ENCODE measurements at regions not wholly inside any gene's neighbourhood (a gene's known extent, or its start where the extent isn't known, plus 50 kb on each side); places are given as distances from the start of the nearest gene placed in this dataset.

DNA sequence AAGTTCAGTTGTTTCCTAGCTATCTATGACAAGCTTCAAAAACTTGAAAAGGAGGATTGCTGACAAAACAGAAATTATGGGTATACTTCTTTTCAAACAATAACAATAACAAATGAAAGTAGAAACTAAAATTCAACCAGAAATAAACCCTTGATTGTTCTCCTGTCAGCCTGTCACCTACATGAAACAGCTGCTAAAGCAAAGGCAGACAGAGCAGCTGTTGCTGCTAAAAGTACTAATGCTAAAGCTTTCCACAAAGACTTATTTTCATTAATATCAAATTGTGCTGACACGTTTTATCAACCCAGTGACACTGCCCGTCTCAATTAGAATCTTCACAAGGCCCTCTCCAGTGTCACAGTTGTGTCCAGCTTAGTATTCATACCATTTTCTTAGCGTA, 533.2 kb upstream of the GBE1 start:
- DNase-seq (ENCODE audit: low spot score) (no peak), ATAC-seq (ENCODE audit: low read depth) (no peak)
- TF ChIP-seq, protein P1, sequence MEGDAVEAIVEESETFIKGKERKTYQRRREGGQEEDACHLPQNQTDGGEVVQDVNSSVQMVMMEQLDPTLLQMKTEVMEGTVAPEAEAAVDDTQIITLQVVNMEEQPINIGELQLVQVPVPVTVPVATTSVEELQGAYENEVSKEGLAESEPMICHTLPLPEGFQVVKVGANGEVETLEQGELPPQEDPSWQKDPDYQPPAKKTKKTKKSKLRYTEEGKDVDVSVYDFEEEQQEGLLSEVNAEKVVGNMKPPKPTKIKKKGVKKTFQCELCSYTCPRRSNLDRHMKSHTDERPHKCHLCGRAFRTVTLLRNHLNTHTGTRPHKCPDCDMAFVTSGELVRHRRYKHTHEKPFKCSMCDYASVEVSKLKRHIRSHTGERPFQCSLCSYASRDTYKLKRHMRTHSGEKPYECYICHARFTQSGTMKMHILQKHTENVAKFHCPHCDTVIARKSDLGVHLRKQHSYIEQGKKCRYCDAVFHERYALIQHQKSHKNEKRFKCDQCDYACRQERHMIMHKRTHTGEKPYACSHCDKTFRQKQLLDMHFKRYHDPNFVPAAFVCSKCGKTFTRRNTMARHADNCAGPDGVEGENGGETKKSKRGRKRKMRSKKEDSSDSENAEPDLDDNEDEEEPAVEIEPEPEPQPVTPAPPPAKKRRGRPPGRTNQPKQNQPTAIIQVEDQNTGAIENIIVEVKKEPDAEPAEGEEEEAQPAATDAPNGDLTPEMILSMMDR (IDR thresholded peaks at IDR 0.05; ENCODE audit: poor library complexity, severe bottlenecking), result no peak
- Histone ChIP-seq H3K27me3 (ENCODE audit: insufficient read depth, poor library complexity, severe bottlenecking) (no peaks in the 10 kb centered on the region), H3K4me1 (ENCODE audit: insufficient read depth, poor library complexity, severe bottlenecking) (no peaks in the 10 kb centered on the region), H3K36me3 (ENCODE audit: low read depth) (no peaks in the 10 kb centered on the region), H3K27ac (ENCODE audit: poor library complexity, severe bottlenecking) (no peak overlapping the region), H3K9me3 (ENCODE audit: severe bottlenecking) (no peaks in the 10 kb centered on the region), H3K4me3 (ENCODE audit: severe bottlenecking) (no peak overlapping the region)

DNA sequence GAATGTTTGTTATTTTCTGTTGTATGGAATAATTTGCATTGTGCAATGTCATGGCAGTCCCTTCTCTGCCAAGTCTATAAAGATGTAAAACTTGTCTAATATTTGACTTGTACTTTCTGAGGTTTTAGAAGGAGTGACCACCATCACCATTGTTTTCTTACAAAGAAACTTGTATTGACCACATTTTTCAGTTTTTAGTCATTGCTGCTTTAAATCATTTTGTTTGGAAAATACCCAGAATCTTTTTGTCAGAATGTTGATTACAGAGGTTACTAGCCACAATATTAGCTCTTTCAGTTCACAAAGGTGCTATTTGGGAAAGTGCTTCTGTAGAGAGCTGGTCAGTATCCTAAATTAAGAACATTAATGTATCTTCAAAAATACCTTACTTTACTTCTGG, 532.4 kb upstream of the GBE1 start:
- TF ChIP-seq, protein P1 (IDR thresholded peaks at IDR 0.05; ENCODE audit: poor library complexity, severe bottlenecking), result no peak
- Histone ChIP-seq H3K4me1 (ENCODE audit: insufficient read depth, poor library complexity, severe bottlenecking) (no peaks in the 10 kb centered on the region), H3K4me3 (ENCODE audit: severe bottlenecking) (no peak overlapping the region), H3K27me3 (ENCODE audit: insufficient read depth, poor library complexity, severe bottlenecking) (no peaks in the 10 kb centered on the region), H3K36me3 (ENCODE audit: low read depth) (no peaks in the 10 kb centered on the region), H3K27ac (ENCODE audit: poor library complexity, severe bottlenecking) (no peak overlapping the region), H3K9me3 (ENCODE audit: severe bottlenecking) (no peaks in the 10 kb centered on the region)
- ATAC-seq (ENCODE audit: low read depth) (no peak), DNase-seq (ENCODE audit: low spot score) (no peak)

DNA sequence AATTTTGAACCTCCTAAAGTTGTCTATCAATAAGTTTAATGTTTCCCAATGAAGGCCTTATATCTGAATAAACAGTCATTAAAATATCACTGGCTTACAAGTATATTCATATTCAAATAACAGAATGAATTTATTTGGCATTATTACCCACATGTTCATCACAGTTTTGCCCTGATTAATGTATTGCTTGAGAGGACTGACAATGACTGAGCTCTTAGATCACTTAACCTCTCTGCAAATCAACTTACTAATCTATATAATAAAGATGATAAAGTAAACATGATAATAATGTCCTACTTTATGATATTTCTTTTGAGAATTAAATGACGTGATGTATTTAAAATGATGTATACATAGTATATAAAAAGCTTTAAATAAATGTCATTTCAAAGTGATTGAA, 532.0 kb upstream of the GBE1 start:
- TF ChIP-seq, protein P1 (IDR thresholded peaks at IDR 0.05; ENCODE audit: poor library complexity, severe bottlenecking), result no peak
- Histone ChIP-seq H3K27me3 (ENCODE audit: insufficient read depth, poor library complexity, severe bottlenecking) (no peaks in the 10 kb centered on the region), H3K9me3 (ENCODE audit: severe bottlenecking) (no peaks in the 10 kb centered on the region), H3K27ac (ENCODE audit: poor library complexity, severe bottlenecking) (no peak overlapping the region), H3K4me1 (ENCODE audit: insufficient read depth, poor library complexity, severe bottlenecking) (no peaks in the 10 kb centered on the region), H3K4me3 (ENCODE audit: severe bottlenecking) (no peak overlapping the region), H3K36me3 (ENCODE audit: low read depth) (no peaks in the 10 kb centered on the region)
- no peak for ATAC-seq (ENCODE audit: low read depth)
- no peak for DNase-seq (ENCODE audit: low spot score)

DNA sequence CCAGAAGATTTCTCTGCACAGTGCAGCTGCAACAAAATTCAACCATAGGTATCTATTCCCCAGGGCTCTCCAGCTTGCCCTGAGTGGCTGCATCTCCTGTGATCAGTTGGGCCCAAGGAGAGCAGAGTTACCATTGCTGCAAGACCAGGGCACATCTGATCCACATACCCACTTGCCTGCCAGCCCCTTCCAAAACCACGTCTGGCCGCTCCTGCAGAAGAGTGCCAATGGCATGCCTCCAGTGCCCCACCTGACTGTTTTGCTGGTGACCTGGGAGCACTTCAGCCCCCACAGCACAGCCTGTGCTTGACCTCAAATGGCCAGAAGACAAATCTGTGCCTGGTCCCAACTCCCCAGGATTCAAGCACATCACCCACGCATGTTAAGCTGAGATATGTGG, 526.1 kb upstream of the GBE1 start:
- Histone ChIP-seq H3K27me3 (ENCODE audit: insufficient read depth, poor library complexity, severe bottlenecking) (no peaks in the 10 kb centered on the region), H3K27ac (ENCODE audit: poor library complexity, severe bottlenecking) (no peak overlapping the region), H3K4me1 (ENCODE audit: insufficient read depth, poor library complexity, severe bottlenecking) (no peaks in the 10 kb centered on the region), H3K9me3 (ENCODE audit: severe bottlenecking) (no peaks in the 10 kb centered on the region), H3K36me3 (ENCODE audit: low read depth) (no peaks in the 10 kb centered on the region), H3K4me3 (ENCODE audit: severe bottlenecking) (no peak overlapping the region)
- ATAC-seq (ENCODE audit: low read depth) (no peak), DNase-seq (ENCODE audit: low spot score) (no peak)
- TF ChIP-seq, protein P1 (IDR thresholded peaks at IDR 0.05; ENCODE audit: poor library complexity, severe bottlenecking), result no peak

DNA sequence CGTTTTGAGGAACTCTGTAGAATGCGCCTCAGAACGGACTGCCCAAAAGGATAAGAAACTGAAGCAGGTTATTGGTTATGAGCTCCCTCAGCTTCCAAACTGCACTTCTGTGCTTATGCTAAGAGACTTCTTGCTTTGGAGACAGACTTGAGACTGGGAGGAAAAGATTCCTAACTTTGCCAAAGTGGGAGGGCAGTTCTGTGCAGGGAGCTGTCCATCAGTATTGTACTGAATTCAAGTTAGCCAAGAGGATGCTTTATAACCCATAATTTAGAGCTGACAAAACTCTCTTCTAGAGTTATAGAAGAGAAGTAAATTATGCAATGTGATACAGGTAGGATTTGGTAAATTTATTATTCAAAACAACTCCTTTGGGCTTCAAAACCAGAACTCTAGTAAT, 519.8 kb upstream of the GBE1 start:
- TF ChIP-seq, protein P1 (IDR thresholded peaks at IDR 0.05; ENCODE audit: poor library complexity, severe bottlenecking), result no peak
- no peak for DNase-seq (ENCODE audit: low spot score)

More for the DNA sequence above, 519.8 kb upstream of the GBE1 start:
- Histone ChIP-seq H3K4me1 (ENCODE audit: insufficient read depth, poor library complexity, severe bottlenecking) (no peaks in the 10 kb centered on the region), H3K9me3 (ENCODE audit: severe bottlenecking) (no peaks in the 10 kb centered on the region), H3K27me3 (ENCODE audit: insufficient read depth, poor library complexity, severe bottlenecking) (no peaks in the 10 kb centered on the region), H3K27ac (ENCODE audit: poor library complexity, severe bottlenecking) (no peak overlapping the region), H3K4me3 (ENCODE audit: severe bottlenecking) (no peak overlapping the region), H3K36me3 (ENCODE audit: low read depth) (no peaks in the 10 kb centered on the region)
- ATAC-seq (ENCODE audit: low read depth), result no peak
